Endothelial cell of umbilical vein (primary cell): ENCODE measurements at regions not wholly inside any gene's neighbourhood (a gene's known extent, or its start where the extent isn't known, plus 50 kb on each side); places are given as distances from the start of the nearest gene placed in this dataset.

Experiments
- BruUV-seq: library from RNA; stranded (reverse); fragments of 400-500 nt; replicated peaks from 2 replicates; lab custom pipeline; 2021; lab: Mats Ljungman, UMichigan
- CTCF ChIA-PET: fragments of 300-600, 350-600 bp; sonication (Branson Sonifier 250); formaldehyde crosslinking; loops from one replicate; lab custom pipeline; 2021; ENCODE audit warnings: antibody characterized with exemption, inconsistent platforms; lab: Charles Lee
- POLR2A ChIA-PET: fragments of 300-600, 350-600 bp; sonication (Branson Sonifier 250); formaldehyde crosslinking; loops from one replicate; lab custom pipeline; 2021; ENCODE audit warnings: antibody characterized with exemption, inconsistent platforms; lab: Charles Lee
- DNase-seq: peaks from one replicate; pipeline ENCODE4 v3.0.0-alpha.2; 2011; ENCODE audit warnings: low read depth, low spot score
- FAIRE-seq: peaks from 2 replicates; lab custom pipeline; 2011; peaks lifted over from hg19 to GRCh38; lab: Jason Lieb, UNC
- H2AFZ ChIP-seq: 2 replicates; pipeline ENCODE4 v1.6.0; 2012; ENCODE audit warnings: low read depth, low read length, control low read depth, inconsistent platforms
- H3K27ac ChIP-seq: 2 replicates; pipeline ENCODE4 v1.5.1; 2011; ENCODE audit warnings: low read depth, mild to moderate bottlenecking, control low read depth, low read length, moderate library complexity; ENCODE audit not compliant: insufficient read depth
- H3K27me3 ChIP-seq, 2 experiments: 2 replicates each; pipeline versions ENCODE4 v1.6.0 to v1.6.1; 2011; ENCODE audit warnings: low read length in 2 of 2, mixed read lengths in 1 of 2; ENCODE audit not compliant: control insufficient read depth in 2 of 2, insufficient read depth in 2 of 2
- H3K36me3 ChIP-seq, 2 experiments: 2 replicates in 1 of 2; 3 replicates in 1 of 2; pipeline ENCODE4 v1.5.1; 2011; ENCODE audit warnings: low read length in 2 of 2, mild to moderate bottlenecking in 1 of 2, moderate library complexity in 1 of 2; ENCODE audit not compliant: control insufficient read depth in 2 of 2, insufficient read depth in 2 of 2; ENCODE audit errors: extremely low read depth in 1 of 2
- H3K4me1 ChIP-seq: 3 replicates; pipeline ENCODE4 v1.5.1; 2011; ENCODE audit warnings: mild to moderate bottlenecking, low read length; ENCODE audit not compliant: control insufficient read depth, insufficient read depth; ENCODE audit errors: extremely low read depth
- H3K4me2 ChIP-seq: 2 replicates; pipeline ENCODE4 v1.6.1; 2011; ENCODE audit warnings: low read length, control low read depth, mixed read lengths; ENCODE audit not compliant: insufficient read depth
- H3K4me3 ChIP-seq, 3 experiments: fragments of 200-600 bp in 1 of 3; sonication (generic), shearing (Covaris generic) in 1 of 3; replicated peaks in 1 of 3; 2 replicates each; pipeline ENCODE4 v1.5.1; 2011 to 2016; ENCODE audit warnings: control low read depth in 3 of 3, low read length in 3 of 3, mild to moderate bottlenecking in 2 of 3, inconsistent platforms in 1 of 3, low read depth in 1 of 3, moderate library complexity in 1 of 3; ENCODE audit not compliant: insufficient read depth in 1 of 3
- H3K79me2 ChIP-seq: 2 replicates; pipeline ENCODE4 v1.6.0; 2012; ENCODE audit warnings: low read length, inconsistent platforms; ENCODE audit not compliant: control insufficient read depth, insufficient read depth
- H3K9ac ChIP-seq: replicated peaks from 2 replicates; pipeline ENCODE3; 2011; ENCODE audit warnings: low read length, control low read depth; ENCODE audit not compliant: insufficient read depth; ENCODE audit errors: extremely low read depth
- H3K9me1 ChIP-seq: replicated peaks from 3 replicates; pipeline ENCODE4 v1.6.0; 2011; ENCODE audit warnings: mild to moderate bottlenecking, low read length; ENCODE audit not compliant: control insufficient read depth, insufficient read depth; ENCODE audit errors: extremely low read depth
- H3K9me3 ChIP-seq: replicated peaks from 2 replicates; pipeline ENCODE4 v1.5.1; 2012; ENCODE audit warnings: low read length, inconsistent platforms; ENCODE audit not compliant: control insufficient read depth, insufficient read depth
- H4K20me1 ChIP-seq: replicated peaks from 2 replicates; pipeline ENCODE3; 2011; ENCODE audit warnings: mild to moderate bottlenecking, low read length; ENCODE audit not compliant: control insufficient read depth, insufficient read depth; ENCODE audit errors: extremely low read depth
- EZH2 ChIP-seq: IDR thresholded peaks from 2 replicates; pipeline ENCODE4 v1.6.1; 2012; ENCODE audit warnings: borderline replicate concordance, low read depth, mild to moderate bottlenecking, moderate library complexity, low read length, inconsistent platforms; ENCODE audit not compliant: severe bottlenecking
- FOS ChIP-seq: IDR thresholded peaks from 2 replicates; pipeline ENCODE4 v1.6.1; 2011; ENCODE audit warnings: mild to moderate bottlenecking, low read length, moderate library complexity, borderline replicate concordance; ENCODE audit not compliant: insufficient read depth
- GATA2 ChIP-seq: IDR thresholded peaks from 2 replicates; pipeline ENCODE4 v1.7.0; 2011; ENCODE audit warnings: low read depth, mild to moderate bottlenecking, moderate library complexity, mixed read lengths, low read length; ENCODE audit not compliant: insufficient read length, insufficient read depth
- JUN ChIP-seq: IDR thresholded peaks from 2 replicates; pipeline ENCODE4 v1.6.1; 2011; ENCODE audit warnings: borderline replicate concordance, low read depth; ENCODE audit not compliant: insufficient read length, insufficient read depth
- MYC ChIP-seq: IDR thresholded peaks from one replicate; pipeline ENCODE4 v1.6.1; 2011; ENCODE audit warnings: mild to moderate bottlenecking, low read depth, low read length
- POLR2A ChIP-seq: IDR thresholded peaks from 2 replicates; pipeline ENCODE4 v1.6.1; 2012; ENCODE audit warnings: low read depth, mild to moderate bottlenecking, control low read depth, low read length
- POLR2AphosphoS5 ChIP-seq: IDR thresholded peaks from 2 replicates; pipeline ENCODE4 v1.6.1; 2012; ENCODE audit warnings: low read depth, mild to moderate bottlenecking, control low read depth, low read length, moderate library complexity; ENCODE audit not compliant: insufficient read depth
- dilution Hi-C: fragments of 300-500 bp; cut with MboI; formaldehyde crosslinking; loops from one replicate; pipeline ENCODE4 v1.15.0; 2019; ENCODE audit warnings: low sequenced_read_pairs; ENCODE audit not compliant: extremely low pct_ligation_motif_present
- intact Hi-C: fragments of 100-400 bp; cut with micrococcal nuclease; formaldehyde crosslinking; loops from one replicate; pipeline ENCODE4 v1.10.0; 2022
- TF ChIP-seq, protein P1 (sequence below), 2 donors: IDR thresholded peaks; 1 replicate in 1 of 2; 2 replicates in 1 of 2; pipeline ENCODE4 v1.5.1; 2011; ENCODE audit warnings: low read length in 2 of 2, mild to moderate bottlenecking in 2 of 2, moderate library complexity in 2 of 2, control low read depth in 1 of 2, inconsistent platforms in 1 of 2, low read depth in 1 of 2; ENCODE audit not compliant: insufficient read depth in 1 of 2; ENCODE audit errors: extremely low read depth in 1 of 2
- TF ChIP-seq, protein P2 (sequence below): IDR thresholded peaks from 2 replicates; pipeline ENCODE4 v1.6.1; 2011; ENCODE audit not compliant: insufficient read depth, insufficient read length

DNA sequence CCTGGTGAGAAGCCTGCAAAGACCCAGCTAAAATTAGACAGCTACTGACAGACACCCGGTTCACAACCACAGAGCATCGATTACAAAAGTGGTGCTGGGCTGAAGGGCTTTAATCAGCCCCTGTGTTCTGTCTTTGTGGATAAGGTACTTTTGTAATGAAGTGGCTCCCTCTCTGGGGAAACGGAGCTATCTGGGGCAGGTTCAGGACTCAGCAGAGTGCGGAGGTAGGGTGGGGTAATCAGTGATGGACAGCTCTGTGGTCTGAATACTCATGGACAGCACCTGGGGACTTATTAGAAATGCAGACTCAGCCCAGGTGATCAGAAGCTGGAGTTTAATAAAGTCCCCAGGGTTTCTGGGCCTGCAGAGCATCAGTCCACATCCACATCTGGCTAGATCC, 152.0 kb downstream of the MATN1 start:
- intact Hi-C loops: no loop called here
- CTCF ChIA-PET: interaction anchor here (1.4 kb wide), 1 partner anchor 778 kb away, joined by 3 read pairs; no protein-coding TSS in a partner anchor
- H2AFZ ChIP-seq: no peak overlapping the region
- TF ChIP-seq POLR2A (no peak), GATA2 (no peak), EZH2 (no peak), FOS (no peak), MYC (no peak), JUN (no peak), POLR2AphosphoS5 (no peak)
- TF ChIP-seq, protein P1, sequence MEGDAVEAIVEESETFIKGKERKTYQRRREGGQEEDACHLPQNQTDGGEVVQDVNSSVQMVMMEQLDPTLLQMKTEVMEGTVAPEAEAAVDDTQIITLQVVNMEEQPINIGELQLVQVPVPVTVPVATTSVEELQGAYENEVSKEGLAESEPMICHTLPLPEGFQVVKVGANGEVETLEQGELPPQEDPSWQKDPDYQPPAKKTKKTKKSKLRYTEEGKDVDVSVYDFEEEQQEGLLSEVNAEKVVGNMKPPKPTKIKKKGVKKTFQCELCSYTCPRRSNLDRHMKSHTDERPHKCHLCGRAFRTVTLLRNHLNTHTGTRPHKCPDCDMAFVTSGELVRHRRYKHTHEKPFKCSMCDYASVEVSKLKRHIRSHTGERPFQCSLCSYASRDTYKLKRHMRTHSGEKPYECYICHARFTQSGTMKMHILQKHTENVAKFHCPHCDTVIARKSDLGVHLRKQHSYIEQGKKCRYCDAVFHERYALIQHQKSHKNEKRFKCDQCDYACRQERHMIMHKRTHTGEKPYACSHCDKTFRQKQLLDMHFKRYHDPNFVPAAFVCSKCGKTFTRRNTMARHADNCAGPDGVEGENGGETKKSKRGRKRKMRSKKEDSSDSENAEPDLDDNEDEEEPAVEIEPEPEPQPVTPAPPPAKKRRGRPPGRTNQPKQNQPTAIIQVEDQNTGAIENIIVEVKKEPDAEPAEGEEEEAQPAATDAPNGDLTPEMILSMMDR (IDR thresholded peaks at IDR 0.05; ENCODE audit: extremely low read depth in 1 of 2, insufficient read depth in 1 of 2, low read depth in 1 of 2, low read length in 2 of 2): no peak
- TF ChIP-seq, protein P2, sequence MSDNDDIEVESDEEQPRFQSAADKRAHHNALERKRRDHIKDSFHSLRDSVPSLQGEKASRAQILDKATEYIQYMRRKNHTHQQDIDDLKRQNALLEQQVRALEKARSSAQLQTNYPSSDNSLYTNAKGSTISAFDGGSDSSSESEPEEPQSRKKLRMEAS: no peak
- no peak overlapping the region for H3K4me3 ChIP-seq
- no peaks in the 10 kb centered on the region for H4K20me1 ChIP-seq
- no peaks in the 10 kb centered on the region for H3K27me3 ChIP-seq
- no peaks in the 10 kb centered on the region for H3K36me3 ChIP-seq
- no peak overlapping the region for H3K27ac ChIP-seq
- no peak overlapping the region for H3K9ac ChIP-seq
- H3K79me2 ChIP-seq: no peaks in the 10 kb centered on the region
- H3K4me2 ChIP-seq: no peak overlapping the region
- dilution Hi-C loops: no loop called here
- POLR2A ChIA-PET: no interaction called here
- H3K9me1 ChIP-seq: no peaks in the 10 kb centered on the region
- DNase-seq (no peak), FAIRE-seq (no peak)
- no peaks in the 10 kb centered on the region for H3K4me1 ChIP-seq
- H3K9me3 ChIP-seq: no peaks in the 10 kb centered on the region
- no TSS peak for BruUV-seq
